Keratinocyte (primary cell): ENCODE measurements at regions not wholly inside any gene's neighbourhood (a gene's known extent, or its start where the extent isn't known, plus 50 kb on each side); places are given as distances from the start of the nearest gene placed in this dataset.

Source experiments
- DNase-seq: peaks from one replicate; pipeline ENCODE4 v3.0.0-alpha.2; 2011; ENCODE audit warnings: low read depth, missing footprints, low spot score
- FAIRE-seq: peaks from 2 replicates; lab custom pipeline; 2011; peaks lifted over from hg19 to GRCh38; lab: Jason Lieb, UNC
- H2AFZ ChIP-seq: 2 replicates; pipeline ENCODE4 v1.6.0; 2012; ENCODE audit warnings: low read length, control low read depth, inconsistent platforms; ENCODE audit not compliant: control insufficient read depth
- H3K27ac ChIP-seq: 2 replicates; pipeline ENCODE4 v1.5.1; 2011; ENCODE audit warnings: low read length; ENCODE audit not compliant: control insufficient read depth, insufficient read depth
- H3K27me3 ChIP-seq: 3 replicates; pipeline ENCODE4 v1.6.0; 2011; ENCODE audit warnings: low read length; ENCODE audit not compliant: control insufficient read depth, insufficient read depth; ENCODE audit errors: extremely low read depth
- H3K36me3 ChIP-seq, 2 experiments: 2 replicates in 1 of 2; 3 replicates in 1 of 2; pipeline ENCODE4 v1.5.1; 2011; ENCODE audit warnings: low read length in 2 of 2, mild to moderate bottlenecking in 1 of 2; ENCODE audit not compliant: control insufficient read depth in 2 of 2, insufficient read depth in 2 of 2; ENCODE audit errors: extremely low read depth in 1 of 2
- H3K4me1 ChIP-seq: 3 replicates; pipeline ENCODE4 v1.5.1; 2011; ENCODE audit warnings: low read length; ENCODE audit not compliant: control insufficient read depth, insufficient read depth; ENCODE audit errors: extremely low read depth
- H3K4me2 ChIP-seq: 3 replicates; pipeline ENCODE4 v1.6.0; 2011; ENCODE audit warnings: low read depth, low read length; ENCODE audit not compliant: control insufficient read depth, insufficient read depth; ENCODE audit errors: extremely low read depth
- H3K4me3 ChIP-seq, 3 experiments: fragments of 200-600 bp in 1 of 3; sonication (generic) in 1 of 3; 2 replicates in 2 of 3; 3 replicates in 1 of 3; pipeline ENCODE4 v1.5.1; 2011 to 2016; ENCODE audit warnings: low read length in 3 of 3, mild to moderate bottlenecking in 3 of 3, control low read depth in 2 of 3, inconsistent platforms in 1 of 3, low read depth in 1 of 3, mixed read lengths in 1 of 3, mixed run types in 1 of 3, moderate library complexity in 1 of 3; ENCODE audit not compliant: control insufficient read depth in 2 of 3, insufficient read depth in 2 of 3; ENCODE audit errors: extremely low read depth in 1 of 3
- H3K79me2 ChIP-seq: 2 replicates; pipeline ENCODE4 v1.6.0; 2012; ENCODE audit warnings: low read length; ENCODE audit not compliant: control insufficient read depth, insufficient read depth
- H3K9ac ChIP-seq: 3 replicates; pipeline ENCODE4 v1.6.0; 2011; ENCODE audit warnings: low read length; ENCODE audit not compliant: control insufficient read depth, insufficient read depth; ENCODE audit errors: extremely low read depth
- H3K9me1 ChIP-seq: 3 replicates; pipeline ENCODE4 v1.6.0; 2011; ENCODE audit warnings: low read length; ENCODE audit not compliant: control insufficient read depth, insufficient read depth; ENCODE audit errors: extremely low read depth
- H3K9me3 ChIP-seq: 2 replicates; pipeline ENCODE4 v1.5.1; 2012; ENCODE audit warnings: low read depth, low read length; ENCODE audit not compliant: control insufficient read depth
- H4K20me1 ChIP-seq: 3 replicates; pipeline ENCODE4 v1.6.0; 2011; ENCODE audit warnings: low read length; ENCODE audit not compliant: control insufficient read depth, insufficient read depth; ENCODE audit errors: extremely low read depth
- CTCF ChIP-seq, 3 experiments: IDR thresholded peaks in 1 of 3; conservative IDR thresholded peaks in 1 of 3; optimal IDR thresholded peaks in 1 of 3; 2 replicates in 2 of 3; 3 replicates in 1 of 3; pipeline versions ENCODE3 to v1.5.1; 2011; ENCODE audit warnings: low read length in 3 of 3, mild to moderate bottlenecking in 3 of 3, moderate library complexity in 2 of 3, control low read depth in 1 of 3, inconsistent platforms in 1 of 3; ENCODE audit not compliant: insufficient read depth in 2 of 3; ENCODE audit errors: extremely low read depth in 1 of 3
- EZH2 ChIP-seq: IDR thresholded peaks from one replicate; pipeline ENCODE4 v1.6.1; 2012; ENCODE audit warnings: inconsistent platforms, mild to moderate bottlenecking, low read length, moderate library complexity
- dilution Hi-C: fragments of 300-500 bp; cut with MboI; formaldehyde crosslinking; loops from one replicate; pipeline ENCODE4 v1.7.0; 2020; ENCODE audit warnings: low sequenced_read_pairs; ENCODE audit not compliant: extremely low pct_ligation_motif_present

- dilution Hi-C loops: no loop called here
- no peak for FAIRE-seq
- Histone ChIP-seq H3K4me3 (no peak overlapping the region), H3K79me2 (no peaks in the 10 kb centered on the region), H3K9ac (no peak overlapping the region), H2AFZ (no peak overlapping the region), H3K9me3 (no peaks in the 10 kb centered on the region), H3K4me1 (no peaks in the 10 kb centered on the region), H3K27me3 (peaks cover 10% of the 10 kb centered on the region), H3K36me3 (no peaks in the 10 kb centered on the region), H4K20me1 (no peaks in the 10 kb centered on the region), H3K9me1 (no peaks in the 10 kb centered on the region), H3K4me2 (no peak overlapping the region), H3K27ac (no peak overlapping the region)
- no peak for TF ChIP-seq EZH2
- TF ChIP-seq CTCF (optimal IDR thresholded peaks at IDR 0.05 in 1 of 3, IDR thresholded peaks at IDR 0.05 in 1 of 3, conservative IDR thresholded peaks at IDR 0.05 in 1 of 3; ENCODE audit: extremely low read depth in 1 of 3, insufficient read depth in 2 of 3, low read length in 3 of 3): no peak
- no peak for DNase-seq
These were observed 394.1 kb upstream of the TNRC6C start for GRCh38 chr17:77564278-77564920.

- Histone ChIP-seq H2AFZ (no peak overlapping the region), H3K27ac (no peak overlapping the region), H3K79me2 (no peaks in the 10 kb centered on the region), H3K36me3 (no peaks in the 10 kb centered on the region), H3K9me3 (no peaks in the 10 kb centered on the region), H3K4me1 (no peaks in the 10 kb centered on the region), H4K20me1 (no peaks in the 10 kb centered on the region), H3K27me3 (peaks cover 18% of the 10 kb centered on the region), H3K4me2 (no peak overlapping the region), H3K9me1 (no peaks in the 10 kb centered on the region), H3K4me3 (no peak overlapping the region), H3K9ac (no peak overlapping the region)
- TF ChIP-seq EZH2 (no peak), CTCF (optimal IDR thresholded peaks at IDR 0.05 in 1 of 3, IDR thresholded peaks at IDR 0.05 in 1 of 3, conservative IDR thresholded peaks at IDR 0.05 in 1 of 3; ENCODE audit: extremely low read depth in 1 of 3, insufficient read depth in 2 of 3, low read length in 3 of 3) (no peak)
- FAIRE-seq: no peak
- no peak for DNase-seq
- dilution Hi-C loops: no loop called here
These were observed 393.3 kb upstream of the TNRC6C start for GRCh38 chr17:77565166-77565565.
